Activated CD8-positive, alpha-beta memory T cell treated with anti-CD3 and anti-CD28 coated beads, Interleukin-2, amount 10 ng/mL, durations not matched to agents 7 days and 5 days (primary cell): ENCODE measurements at regions not wholly inside any gene's neighbourhood (a gene's known extent, or its start where the extent isn't known, plus 50 kb on each side); places are given as distances from the start of the nearest gene placed in this dataset.
"Not testable (repeated sequence)": the region's sequence is repeated elsewhere in the genome, so short reads cannot be mapped to it uniquely, and the experiment has no call there.

Experiments used
- ATAC-seq: fragments of 150-1000 bp; cut with Tn5 transposase; one replicate; pipeline ENCODE4 v1.10.0; 2021; ENCODE audit warnings: moderate library complexity
- CTCF ChIA-PET: fragments of 350-600 bp; sonication (Branson Sonifier 250); formaldehyde crosslinking; loops from one replicate; lab custom pipeline; 2021; ENCODE audit warnings: antibody characterized with exemption; lab: Charles Lee
- DNase-seq: peaks from one replicate; pipeline ENCODE4 v3.0.0-alpha.2; 2020
- H3K27ac Mint-ChIP-seq: one replicate; pipeline ENCODE4 v1.8.0; 2021; ENCODE audit warnings: mild to moderate bottlenecking, mixed read lengths
- H3K27me3 Mint-ChIP-seq: one replicate; pipeline ENCODE4 v1.8.0; 2021; ENCODE audit warnings: mixed read lengths
- H3K36me3 Mint-ChIP-seq: one replicate; pipeline ENCODE4 v1.8.0; 2021; ENCODE audit warnings: mild to moderate bottlenecking, mixed read lengths
- H3K4me1 Mint-ChIP-seq: one replicate; pipeline ENCODE4 v1.8.0; 2021; ENCODE audit warnings: mixed read lengths
- H3K4me3 Mint-ChIP-seq: one replicate; pipeline ENCODE4 v1.8.0; 2021; ENCODE audit warnings: mild to moderate bottlenecking, moderate library complexity, mixed read lengths
- H3K9me3 Mint-ChIP-seq: one replicate; pipeline ENCODE4 v1.8.0; 2022; ENCODE audit warnings: low read depth, mixed read lengths

DNA sequence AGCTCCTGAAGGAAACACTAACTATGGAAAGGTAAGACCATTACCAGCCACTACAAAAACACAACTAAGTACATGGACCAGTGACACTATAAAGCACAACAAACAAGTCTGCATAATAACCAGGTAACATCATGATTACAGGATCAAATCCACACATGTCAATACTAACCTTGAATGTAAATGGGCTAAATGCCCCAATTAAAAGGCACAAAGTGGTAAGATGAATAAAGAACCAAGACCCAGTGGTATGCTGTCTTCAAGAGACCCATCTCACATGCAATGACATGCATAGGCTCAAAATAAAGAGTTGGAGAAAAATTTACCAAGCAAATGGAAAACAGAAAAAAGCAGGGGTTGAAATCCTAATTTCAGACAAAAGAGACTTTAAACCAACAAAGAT, 261.8 kb downstream of the RAP2B start:
- CTCF ChIA-PET, H3K27me3 Mint-ChIP-seq, DNase-seq, ATAC-seq, H3K4me3 Mint-ChIP-seq, H3K27ac Mint-ChIP-seq, H3K36me3 Mint-ChIP-seq, H3K4me1 Mint-ChIP-seq: not testable (repeated sequence)
- peaks cover 22% of the 10 kb centered on the region for H3K9me3 Mint-ChIP-seq

DNA sequence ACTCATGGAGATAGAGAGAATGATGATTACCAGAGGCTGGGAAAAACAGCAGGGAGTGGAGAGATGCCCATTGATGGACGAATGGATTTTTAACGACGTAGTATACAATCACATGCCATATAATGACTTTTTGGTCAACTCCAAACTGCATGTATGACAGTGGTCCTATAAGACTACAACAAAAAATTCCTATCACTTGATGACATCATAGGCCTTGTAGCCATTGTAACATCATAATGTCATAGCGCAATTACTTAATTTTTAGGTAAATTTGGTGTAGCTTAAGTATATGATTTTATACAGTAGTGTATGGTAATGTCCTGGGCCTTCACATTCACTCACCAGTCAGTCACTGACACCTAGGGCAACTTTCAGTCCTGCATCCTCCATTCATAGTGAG, 264.3 kb downstream of the RAP2B start:
- ATAC-seq (no peak), DNase-seq (no peak)
- no peak overlapping the region for H3K27ac Mint-ChIP-seq
- H3K4me3 Mint-ChIP-seq, result no peak overlapping the region
- peaks cover 11% of the 10 kb centered on the region for H3K9me3 Mint-ChIP-seq
- no peaks in the 10 kb centered on the region for H3K4me1 Mint-ChIP-seq
- H3K36me3 Mint-ChIP-seq, result peaks cover 1% of the 10 kb centered on the region
- CTCF ChIA-PET, result no interaction called here
- H3K27me3 Mint-ChIP-seq, result no peaks in the 10 kb centered on the region

DNA sequence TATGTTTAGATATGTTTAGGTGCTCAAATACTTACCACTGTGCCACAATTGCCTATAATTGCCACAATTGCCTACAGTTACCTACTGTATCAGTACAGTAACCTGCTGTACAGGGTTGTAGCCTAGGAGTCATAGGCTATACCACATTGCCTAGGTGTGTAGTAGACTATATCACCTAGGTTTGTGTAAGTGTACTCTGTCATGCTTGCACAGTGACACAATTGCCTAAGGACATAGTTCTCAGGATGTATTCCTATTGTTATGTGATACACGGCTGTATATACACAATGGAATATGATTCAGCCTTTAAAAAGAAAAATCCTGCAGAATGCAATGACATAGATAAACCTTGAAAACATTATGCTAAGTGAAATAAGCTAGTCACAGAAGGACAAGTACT, 264.8 kb downstream of the RAP2B start:
- CTCF ChIA-PET, result no interaction called here
- Mint-ChIP-seq H3K4me1 (no peaks in the 10 kb centered on the region), H3K27me3 (no peaks in the 10 kb centered on the region), H3K9me3 (peaks cover 11% of the 10 kb centered on the region), H3K36me3 (peaks cover 1% of the 10 kb centered on the region), H3K4me3 (no peak overlapping the region), H3K27ac (no peak overlapping the region)
- DNase-seq (no peak), ATAC-seq (no peak)

DNA sequence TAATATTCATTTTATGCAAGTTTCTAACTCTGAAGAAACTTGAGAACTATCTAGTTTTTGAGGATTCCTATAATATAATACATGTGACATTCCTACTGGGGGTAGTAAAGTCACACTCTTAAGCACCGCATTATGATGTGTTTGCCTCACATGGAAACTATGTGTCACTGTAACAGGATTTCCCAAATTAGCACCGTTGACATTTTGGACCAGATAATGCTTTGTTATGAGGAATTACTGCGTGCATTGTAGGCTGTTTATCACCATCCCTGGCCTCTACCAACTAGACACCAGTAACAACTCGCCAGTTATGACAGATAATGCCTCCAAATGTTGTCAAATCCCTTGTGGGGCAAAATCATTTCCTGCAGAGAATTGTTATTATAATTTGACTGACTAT, 267.8 kb downstream of the RAP2B start:
- DNase-seq, result no peak
- Mint-ChIP-seq H3K36me3 (no peaks in the 10 kb centered on the region), H3K27ac (no peak overlapping the region), H3K9me3 (no peaks in the 10 kb centered on the region), H3K4me1 (no peaks in the 10 kb centered on the region), H3K27me3 (no peaks in the 10 kb centered on the region), H3K4me3 (no peak overlapping the region)
- CTCF ChIA-PET, result no interaction called here
- no peak for ATAC-seq

DNA sequence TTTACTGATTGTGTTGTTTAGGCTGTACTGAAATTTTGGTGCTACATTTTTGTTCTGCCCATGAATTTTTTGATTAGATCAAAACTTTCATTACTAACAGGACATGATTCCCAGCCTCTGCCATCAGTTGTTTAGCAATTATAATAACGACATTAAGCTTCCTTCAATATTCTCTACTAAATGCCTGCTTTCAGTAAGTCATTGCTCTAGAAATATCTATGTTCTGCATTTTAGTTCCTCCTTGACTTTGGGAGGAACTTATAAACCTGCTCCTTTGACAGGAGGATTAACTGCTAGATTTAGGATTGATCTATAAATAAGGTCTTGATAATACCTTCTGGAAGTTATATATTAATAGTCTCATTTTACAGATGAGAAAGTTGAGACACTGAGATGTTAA, 269.1 kb downstream of the RAP2B start:
- ATAC-seq, result no peak
- Mint-ChIP-seq H3K9me3 (no peaks in the 10 kb centered on the region), H3K36me3 (no peaks in the 10 kb centered on the region), H3K4me1 (no peaks in the 10 kb centered on the region), H3K27ac (no peak overlapping the region), H3K4me3 (no peak overlapping the region), H3K27me3 (no peaks in the 10 kb centered on the region)
- DNase-seq, result no peak
- CTCF ChIA-PET, result no interaction called here

DNA sequence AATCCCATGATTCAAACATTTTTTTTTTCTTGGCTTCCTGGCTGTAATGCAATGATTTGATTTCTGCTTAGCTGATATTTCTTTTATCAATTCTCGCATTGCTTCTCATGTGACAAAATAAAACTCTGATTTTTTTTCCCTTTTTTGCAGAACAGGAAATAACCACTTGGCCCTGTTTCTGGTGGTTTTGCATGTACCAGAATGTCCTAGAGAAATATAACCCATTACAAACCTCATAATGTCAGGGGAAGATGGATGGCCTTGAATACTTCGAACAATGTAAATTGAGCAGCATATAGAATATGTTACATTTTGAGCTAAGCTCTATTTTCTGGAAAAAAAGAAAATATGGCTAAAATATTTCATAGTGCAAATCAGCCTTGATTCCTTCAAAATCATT, 275.6 kb downstream of the RAP2B start:
- CTCF ChIA-PET, result no interaction called here

DNA sequence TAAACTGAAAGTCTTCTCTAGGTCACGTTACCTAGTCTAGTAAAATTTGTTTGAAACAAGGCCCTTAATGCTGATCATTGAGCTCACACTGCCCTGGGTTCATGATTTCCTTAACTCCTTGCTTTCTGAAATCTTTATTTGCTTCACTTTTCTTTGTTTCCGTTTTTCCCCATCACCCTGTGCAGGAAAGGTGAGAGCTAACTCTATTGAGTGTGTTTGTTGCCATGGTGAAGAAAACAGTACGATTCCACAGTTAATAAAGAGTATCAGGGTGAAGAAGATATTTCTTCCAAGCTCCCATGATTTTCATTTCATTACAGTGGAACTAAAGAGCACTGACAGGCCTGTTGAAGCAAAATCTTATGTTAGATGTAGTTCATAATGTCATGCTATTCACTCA, 276.2 kb downstream of the RAP2B start:
- Mint-ChIP-seq H3K27me3 (no peaks in the 10 kb centered on the region), H3K36me3 (no peaks in the 10 kb centered on the region), H3K9me3 (no peaks in the 10 kb centered on the region), H3K4me1 (peaks cover 11% of the 10 kb centered on the region), H3K27ac (no peak overlapping the region), H3K4me3 (no peak overlapping the region)
- DNase-seq, result no peak
- CTCF ChIA-PET, result no interaction called here
- ATAC-seq, result no peak

More for the DNA sequence above, 275.6 kb downstream of the RAP2B start:
- DNase-seq, result no peak
- H3K27ac Mint-ChIP-seq, result no peak overlapping the region
- H3K4me3 Mint-ChIP-seq, result no peak overlapping the region
- H3K36me3 Mint-ChIP-seq, result no peaks in the 10 kb centered on the region
- ATAC-seq, result no peak
- no peaks in the 10 kb centered on the region for H3K27me3 Mint-ChIP-seq
- peaks cover 6% of the 10 kb centered on the region for H3K4me1 Mint-ChIP-seq
- no peaks in the 10 kb centered on the region for H3K9me3 Mint-ChIP-seq

DNA sequence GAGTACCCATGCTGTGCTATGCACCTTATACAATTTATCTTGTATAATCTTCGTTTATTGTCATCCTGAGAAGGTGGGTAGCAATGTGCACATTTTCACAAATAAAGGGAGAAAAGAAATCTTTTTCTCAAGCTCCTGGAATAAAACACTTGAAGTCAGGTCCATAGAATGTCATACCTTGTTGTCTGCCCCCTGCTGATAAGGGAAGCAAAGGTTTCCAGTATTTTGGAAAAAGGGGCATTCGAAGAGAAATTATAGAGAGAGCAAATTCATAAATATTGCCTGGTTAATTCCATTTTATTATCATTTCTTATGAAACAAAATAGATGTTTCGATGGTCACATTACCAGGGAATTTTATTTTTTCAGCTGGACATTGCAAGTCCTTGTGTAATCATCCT, 277.8 kb downstream of the RAP2B start:
- CTCF ChIA-PET, result no interaction called here
- Mint-ChIP-seq H3K4me3 (no peak overlapping the region), H3K9me3 (no peaks in the 10 kb centered on the region), H3K27me3 (no peaks in the 10 kb centered on the region), H3K27ac (no peak overlapping the region), H3K36me3 (no peaks in the 10 kb centered on the region), H3K4me1 (peaks cover 11% of the 10 kb centered on the region)
- ATAC-seq (no peak), DNase-seq (no peak)

DNA sequence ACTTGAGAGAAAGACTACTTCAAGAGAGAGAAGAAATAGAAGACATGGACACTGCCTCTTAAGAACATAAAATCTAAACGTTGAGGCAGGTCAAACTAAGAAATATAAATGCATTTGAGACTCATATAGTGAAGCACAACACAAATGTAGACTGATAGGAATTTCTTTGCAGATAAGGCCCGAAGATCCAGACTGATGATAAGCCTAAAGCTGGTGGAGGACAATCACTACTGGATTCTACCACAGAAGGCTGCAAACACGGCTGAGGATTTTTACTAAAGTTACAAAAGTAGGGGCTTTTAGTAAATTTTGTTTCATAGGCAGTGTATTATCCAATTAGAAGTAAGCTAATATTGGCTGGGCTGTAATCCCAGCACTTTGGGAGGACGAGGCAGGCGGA, 278.3 kb downstream of the RAP2B start:
- H3K4me1 Mint-ChIP-seq, result peaks cover 11% of the 10 kb centered on the region
- H3K9me3 Mint-ChIP-seq, result no peaks in the 10 kb centered on the region
- ATAC-seq, result no peak
- no peaks in the 10 kb centered on the region for H3K36me3 Mint-ChIP-seq
- H3K4me3 Mint-ChIP-seq, result no peak overlapping the region
- CTCF ChIA-PET, result no interaction called here
- DNase-seq, result no peak
- no peaks in the 10 kb centered on the region for H3K27me3 Mint-ChIP-seq
- no peak overlapping the region for H3K27ac Mint-ChIP-seq

DNA sequence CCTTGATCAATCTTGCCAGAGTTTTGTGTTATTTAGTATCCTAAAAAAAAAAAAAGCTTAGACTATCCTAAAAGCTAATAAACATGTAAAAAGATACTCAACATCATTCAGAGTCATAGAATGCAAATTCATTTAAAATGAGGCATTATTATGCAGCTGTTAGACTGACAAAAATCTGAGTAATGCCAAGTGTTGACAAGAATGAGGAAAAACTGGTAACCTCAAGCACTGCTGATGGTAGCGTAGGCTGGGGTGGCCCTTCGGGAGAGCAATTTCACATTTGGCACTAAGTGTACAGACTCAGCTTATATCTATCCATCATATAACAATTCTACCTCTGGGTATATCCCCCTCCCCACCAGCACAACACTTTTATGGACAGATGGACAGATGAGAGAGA, 280.4 kb downstream of the RAP2B start:
- Mint-ChIP-seq H3K27ac (no peak overlapping the region), H3K4me1 (peaks cover 11% of the 10 kb centered on the region), H3K27me3 (no peaks in the 10 kb centered on the region), H3K9me3 (no peaks in the 10 kb centered on the region), H3K36me3 (no peaks in the 10 kb centered on the region), H3K4me3 (no peak overlapping the region)
- ATAC-seq, result no peak
- no peak for DNase-seq
- CTCF ChIA-PET, result interaction anchor here (0.7 kb wide), 1 partner anchor 399 kb away, joined by 3 read pairs; no protein-coding TSS in a partner anchor

DNA sequence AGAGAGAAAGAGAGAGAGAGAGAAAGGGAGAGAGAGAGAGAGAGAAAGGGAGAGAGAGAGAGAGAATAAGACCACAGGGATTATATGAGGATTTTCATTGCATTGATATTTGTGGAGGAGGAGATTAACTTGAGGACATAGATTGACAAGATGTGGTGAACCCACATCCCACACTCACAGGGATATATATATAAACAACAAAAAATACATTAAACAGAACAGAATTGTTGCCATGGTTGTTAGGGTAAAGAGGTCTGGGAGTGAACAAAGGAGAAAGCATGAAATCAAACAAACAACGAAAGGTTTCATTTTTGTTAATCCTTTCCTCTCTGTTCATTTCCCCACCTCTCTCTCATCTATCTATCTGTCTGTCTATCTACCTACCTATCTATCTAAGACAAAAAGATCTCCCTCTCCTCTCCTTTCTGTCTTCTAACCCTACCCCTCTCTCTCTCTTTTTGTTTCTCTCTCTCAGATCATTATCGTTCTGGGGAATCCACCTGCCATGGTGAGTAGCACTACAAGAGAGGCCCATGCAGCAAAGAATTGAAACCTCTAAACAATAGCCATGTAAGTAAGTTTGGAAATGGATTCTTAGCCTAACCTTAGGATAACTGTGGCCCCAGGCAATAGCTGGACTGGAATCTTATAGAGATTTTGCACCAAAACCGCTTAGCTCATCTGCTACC, 280.9 kb downstream of the RAP2B start:
- H3K36me3 Mint-ChIP-seq, result no peaks in the 10 kb centered on the region
- no peak for DNase-seq
- peak; percentile 16 for ATAC-seq
- no peak overlapping the region for H3K27ac Mint-ChIP-seq
- H3K4me3 Mint-ChIP-seq, result peak overlapping the region; percentile 36
- H3K9me3 Mint-ChIP-seq, result no peaks in the 10 kb centered on the region
- CTCF ChIA-PET, result interaction anchor here (0.7 to 1.2 kb wide), 3 partner anchors 278 to 400 kb away, joined by 3 read pairs; no protein-coding TSS in a partner anchor
- H3K27me3 Mint-ChIP-seq, result no peaks in the 10 kb centered on the region
- H3K4me1 Mint-ChIP-seq, result peaks cover 11% of the 10 kb centered on the region

DNA sequence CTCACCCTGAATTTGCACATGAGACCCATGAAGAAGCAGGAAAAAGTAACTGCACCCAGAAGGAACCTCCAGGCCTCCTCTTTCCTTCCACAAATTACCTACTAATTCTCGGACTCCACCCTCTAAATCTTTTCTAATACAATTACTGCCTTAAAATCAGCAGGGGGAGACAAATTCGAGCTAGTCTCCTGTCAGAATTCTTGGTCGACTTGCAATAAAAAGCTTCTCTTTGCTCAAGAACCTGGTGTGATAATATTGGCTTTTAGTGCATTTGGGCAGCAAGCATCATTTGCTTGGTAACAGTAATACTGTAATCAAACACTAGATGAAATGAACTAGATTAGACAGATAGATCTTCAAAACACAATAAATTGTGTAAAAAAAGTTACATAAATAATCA, 281.9 kb downstream of the RAP2B start:
- Mint-ChIP-seq H3K36me3 (no peaks in the 10 kb centered on the region), H3K9me3 (no peaks in the 10 kb centered on the region), H3K27me3 (no peaks in the 10 kb centered on the region), H3K4me3 (no peak overlapping the region), H3K27ac (no peak overlapping the region), H3K4me1 (peaks cover 11% of the 10 kb centered on the region)
- no peak for DNase-seq
- no peak for ATAC-seq
- CTCF ChIA-PET, result interaction anchor here (1.0 to 1.2 kb wide), 2 partner anchors 279 to 317 kb away, joined by 3 read pairs; no protein-coding TSS in a partner anchor

DNA sequence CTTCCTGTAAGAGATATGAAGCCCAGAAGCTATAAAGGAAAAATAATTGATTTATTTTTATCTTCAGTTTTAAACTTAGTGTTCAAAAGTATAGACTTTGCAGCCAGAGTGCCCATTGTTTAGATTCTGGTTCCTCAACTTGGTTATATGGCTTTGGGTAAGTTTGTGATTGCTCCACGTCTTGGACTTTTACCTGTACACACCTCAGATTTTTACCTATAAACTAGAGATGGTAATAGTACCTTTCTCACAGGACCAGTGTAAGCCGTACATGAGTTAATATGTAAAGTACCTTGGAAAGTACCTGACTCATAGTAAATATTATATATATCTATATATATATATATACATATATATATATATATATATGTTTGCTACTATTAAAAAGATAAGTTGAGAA, 283.8 kb downstream of the RAP2B start:
- Mint-ChIP-seq H3K4me1 (peaks cover 11% of the 10 kb centered on the region), H3K36me3 (no peaks in the 10 kb centered on the region), H3K27me3 (no peaks in the 10 kb centered on the region), H3K4me3 (no peak overlapping the region), H3K9me3 (no peaks in the 10 kb centered on the region), H3K27ac (no peak overlapping the region)
- ATAC-seq (no peak), DNase-seq (no peak)
- CTCF ChIA-PET, result no interaction called here

DNA sequence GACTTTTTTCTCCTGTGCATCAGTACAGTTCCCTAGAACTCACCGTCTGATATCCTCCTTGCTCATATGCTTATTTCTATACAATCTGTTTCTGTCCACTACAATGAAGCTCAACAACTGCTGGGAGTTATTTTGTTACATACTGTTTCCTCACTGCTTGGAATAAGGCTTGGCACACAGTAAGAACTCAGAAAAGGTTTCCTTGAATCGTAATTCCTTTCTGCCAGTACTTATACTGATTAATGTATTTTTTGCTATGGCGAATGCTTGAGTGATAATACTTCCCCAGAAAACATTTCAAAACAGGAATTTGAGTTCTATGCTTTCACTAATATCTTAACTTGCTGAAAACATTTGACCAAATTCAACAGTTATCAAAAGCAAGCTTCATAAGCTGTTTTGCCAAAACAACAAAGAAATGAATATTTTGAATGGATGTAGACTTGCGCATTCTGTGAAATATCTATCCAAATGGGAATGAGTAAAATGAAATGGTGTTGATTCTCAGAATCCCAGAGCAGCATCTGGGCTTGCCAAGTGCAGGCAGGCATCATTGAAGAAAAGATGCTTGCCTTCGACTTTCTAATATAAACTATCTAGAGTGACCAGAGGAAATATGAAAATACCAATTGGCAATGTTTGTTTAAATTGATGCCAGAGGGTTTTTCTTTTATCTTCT, 286.3 kb downstream of the RAP2B start:
- Mint-ChIP-seq H3K27ac (no peak overlapping the region), H3K4me3 (no peak overlapping the region), H3K27me3 (no peaks in the 10 kb centered on the region), H3K36me3 (no peaks in the 10 kb centered on the region), H3K9me3 (no peaks in the 10 kb centered on the region), H3K4me1 (no peaks in the 10 kb centered on the region)
- ATAC-seq (no peak), DNase-seq (no peak)
- CTCF ChIA-PET, result no interaction called here
